NT2/D1 (cell line): ENCODE measurements at regions not wholly inside any gene's neighbourhood (a gene's known extent, or its start where the extent isn't known, plus 50 kb on each side); places are given as distances from the start of the nearest gene placed in this dataset.

Source experiments
- DNase-seq: peaks from one replicate; pipeline ENCODE4 v3.0.0-alpha.2; 2011; ENCODE audit warnings: low read depth, low spot score
- H3K27me3 ChIP-seq: 2 replicates; pipeline ENCODE4 v1.6.0; 2011; ENCODE audit warnings: mild to moderate bottlenecking; ENCODE audit not compliant: insufficient read length, insufficient read depth
- H3K36me3 ChIP-seq: 2 replicates; pipeline ENCODE4 v1.6.1; 2011; ENCODE audit warnings: mild to moderate bottlenecking, low read length, mixed read lengths; ENCODE audit not compliant: insufficient read depth, insufficient read length
- H3K4me1 ChIP-seq: 2 replicates; pipeline ENCODE4 v1.5.1; 2011; ENCODE audit not compliant: insufficient read depth, insufficient read length
- H3K4me3 ChIP-seq: 2 replicates; pipeline ENCODE4 v1.5.1; 2011; ENCODE audit warnings: low read depth; ENCODE audit not compliant: insufficient read length
- H3K9ac ChIP-seq: 2 replicates; pipeline ENCODE4 v1.6.0; 2011; ENCODE audit warnings: low read depth; ENCODE audit not compliant: insufficient read length
- H3K9me3 ChIP-seq: 2 replicates; pipeline ENCODE4 v1.5.1; 2011; ENCODE audit warnings: mild to moderate bottlenecking, low read length; ENCODE audit not compliant: insufficient read depth
- SUZ12 ChIP-seq: IDR thresholded peaks from 2 replicates; pipeline ENCODE4 v1.6.1; 2011; ENCODE audit not compliant: insufficient read length, insufficient read depth; ENCODE audit errors: extremely low read depth
- YY1 ChIP-seq: IDR thresholded peaks from 2 replicates; pipeline ENCODE4 v1.6.1; 2011; ENCODE audit not compliant: insufficient read length, insufficient read depth
- ZNF274 ChIP-seq: IDR thresholded peaks from 2 replicates; pipeline ENCODE4 v1.6.1; 2011; ENCODE audit warnings: mild to moderate bottlenecking, low read depth, low read length

- DNase-seq, result peak; percentile 25
- Histone ChIP-seq H3K27me3 (no peaks in the 10 kb centered on the region), H3K36me3 (no peaks in the 10 kb centered on the region), H3K4me1 (no peaks in the 10 kb centered on the region), H3K4me3 (peak overlapping the region; percentile 15), H3K9me3 (peaks cover 7% of the 10 kb centered on the region; the same call in 1 of the 2 replicates), H3K9ac (peak overlapping the region; percentile 61)
- TF ChIP-seq SUZ12 (no peak), YY1 (no peak), ZNF274 (no peak)
These were observed 64.8 kb upstream of the ZNF85 start for GRCh38 chr19:20858218-20858617.

GRCh38 chr19:20858861-20859260 is 64.2 kb upstream of the ZNF85 start:
- DNase-seq, result no peak
- no peaks in the 10 kb centered on the region for H3K36me3 ChIP-seq
- no peaks in the 10 kb centered on the region for H3K4me1 ChIP-seq
- peak overlapping the region; percentile 18 for H3K4me3 ChIP-seq
- TF ChIP-seq YY1 (no peak), SUZ12 (no peak), ZNF274 (no peak)
- H3K9ac ChIP-seq, result no peak overlapping the region
- no peaks in the 10 kb centered on the region for H3K27me3 ChIP-seq
- peaks cover 9% of the 10 kb centered on the region; the same call in 1 of the 2 replicates for H3K9me3 ChIP-seq

- TF ChIP-seq YY1 (no peak), SUZ12 (no peak), ZNF274 (no peak)
- DNase-seq, result no peak
- Histone ChIP-seq H3K36me3 (no peaks in the 10 kb centered on the region), H3K9me3 (peaks cover 9% of the 10 kb centered on the region; the same call in 1 of the 2 replicates), H3K9ac (no peak overlapping the region), H3K27me3 (no peaks in the 10 kb centered on the region), H3K4me1 (no peaks in the 10 kb centered on the region), H3K4me3 (no peak overlapping the region)
These were observed 62.7 kb upstream of the ZNF85 start for GRCh38 chr19:20860339-20860738.

GRCh38 chr19:20863176-20863575 is 59.9 kb upstream of the ZNF85 start:
- H3K27me3 ChIP-seq, result no peaks in the 10 kb centered on the region
- no peak overlapping the region for H3K4me3 ChIP-seq
- no peak for DNase-seq
- H3K4me1 ChIP-seq, result no peaks in the 10 kb centered on the region
- H3K9me3 ChIP-seq, result peaks cover 9% of the 10 kb centered on the region; the same call in 1 of the 2 replicates
- TF ChIP-seq SUZ12 (no peak), ZNF274 (no peak), YY1 (no peak)
- H3K36me3 ChIP-seq, result no peaks in the 10 kb centered on the region
- H3K9ac ChIP-seq, result no peak overlapping the region
